ENCODE measurements at regions not wholly inside any gene's neighbourhood (a gene's known extent, or its start where the extent isn't known, plus 50 kb on each side); places are given as distances from the start of the nearest gene placed in this dataset.

GRCh38 chr2:234411793-234412192 lies 85.1 kb downstream of the ARL4C start:
- peaks cover 20% of the 10 kb centered on the region for H3K4me1 ChIP-seq (ENCODE audit: insufficient read depth, low read length, severe bottlenecking)
- H3K4me3 ChIP-seq (ENCODE audit: low read depth, low read length, poor library complexity, severe bottlenecking): no peak overlapping the region
- H3K79me2 ChIP-seq (ENCODE audit: insufficient read depth, low read length): no peaks in the 10 kb centered on the region
- no peak overlapping the region; the same call in 1 of the 2 replicates for H3K4me2 ChIP-seq (ENCODE audit: low read length)
- H3K9me3 ChIP-seq (ENCODE audit: low read length): no peaks in the 10 kb centered on the region
- H3K9me2 ChIP-seq (ENCODE audit: low read depth, low read length): no peaks in the 10 kb centered on the region
- TF ChIP-seq EZH2 (IDR thresholded peaks at IDR 0.05; ENCODE audit: borderline replicate concordance, low read length) (no peak), CTCF (IDR thresholded peaks at IDR 0.05; ENCODE audit: low read length) (no peak)
- no peak overlapping the region for H2AFZ ChIP-seq (ENCODE audit: low read length)
- no peaks in the 10 kb centered on the region for H4K20me1 ChIP-seq (ENCODE audit: insufficient read depth, low read length)
- no peaks in the 10 kb centered on the region for H3K36me3 ChIP-seq (ENCODE audit: insufficient read depth, low read length)
- no peaks in the 10 kb centered on the region for H3F3A ChIP-seq (ENCODE audit: insufficient read depth, low read length)
- H3K9ac ChIP-seq (ENCODE audit: low read length): no peak overlapping the region
- H3K27me3 ChIP-seq (ENCODE audit: insufficient read depth, low read length): no peaks in the 10 kb centered on the region
- H3K27ac ChIP-seq (ENCODE audit: low read depth, low read length, poor library complexity, severe bottlenecking): no peak overlapping the region

DNA sequence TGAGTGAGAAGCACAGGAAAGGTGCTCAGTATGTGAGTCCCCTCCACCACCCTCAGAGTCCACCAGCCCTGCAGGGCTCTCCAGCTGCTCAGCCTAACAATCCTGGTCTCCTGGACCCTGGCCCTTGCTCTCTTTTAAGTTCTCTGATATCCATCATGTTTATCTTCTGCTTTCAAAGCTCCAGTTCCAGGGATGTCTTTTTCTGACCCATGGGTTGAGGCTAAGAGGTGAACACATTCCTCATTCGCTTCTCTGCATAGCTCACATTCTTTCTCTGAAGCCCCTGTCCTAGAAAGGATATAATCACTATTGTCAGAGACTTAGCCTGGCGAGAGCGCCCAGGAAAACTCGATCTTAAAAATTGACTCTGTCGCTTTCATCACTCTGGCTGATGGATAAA lies 86.4 kb downstream of the ARL4C start:
- no peaks in the 10 kb centered on the region for H3K79me2 ChIP-seq (ENCODE audit: insufficient read depth, low read length)
- no peak for TF ChIP-seq EZH2 (IDR thresholded peaks at IDR 0.05; ENCODE audit: borderline replicate concordance, low read length)
- no peak for TF ChIP-seq CTCF (IDR thresholded peaks at IDR 0.05; ENCODE audit: low read length)
- no peak overlapping the region for H3K4me2 ChIP-seq (ENCODE audit: low read length)
- H3K36me3 ChIP-seq (ENCODE audit: insufficient read depth, low read length): no peaks in the 10 kb centered on the region
- no peaks in the 10 kb centered on the region for H3K27me3 ChIP-seq (ENCODE audit: insufficient read depth, low read length)
- H3K9me2 ChIP-seq (ENCODE audit: low read depth, low read length): no peaks in the 10 kb centered on the region
- H3K27ac ChIP-seq (ENCODE audit: low read depth, low read length, poor library complexity, severe bottlenecking): no peak overlapping the region
- no peaks in the 10 kb centered on the region for H4K20me1 ChIP-seq (ENCODE audit: insufficient read depth, low read length)
- peaks cover 20% of the 10 kb centered on the region for H3K4me1 ChIP-seq (ENCODE audit: insufficient read depth, low read length, severe bottlenecking)
- H3K9ac ChIP-seq (ENCODE audit: low read length): no peak overlapping the region
- no peak overlapping the region for H3K4me3 ChIP-seq (ENCODE audit: low read depth, low read length, poor library complexity, severe bottlenecking)
- no peak overlapping the region for H2AFZ ChIP-seq (ENCODE audit: low read length)
- no peaks in the 10 kb centered on the region for H3F3A ChIP-seq (ENCODE audit: insufficient read depth, low read length)
- H3K9me3 ChIP-seq (ENCODE audit: low read length): no peaks in the 10 kb centered on the region

DNA sequence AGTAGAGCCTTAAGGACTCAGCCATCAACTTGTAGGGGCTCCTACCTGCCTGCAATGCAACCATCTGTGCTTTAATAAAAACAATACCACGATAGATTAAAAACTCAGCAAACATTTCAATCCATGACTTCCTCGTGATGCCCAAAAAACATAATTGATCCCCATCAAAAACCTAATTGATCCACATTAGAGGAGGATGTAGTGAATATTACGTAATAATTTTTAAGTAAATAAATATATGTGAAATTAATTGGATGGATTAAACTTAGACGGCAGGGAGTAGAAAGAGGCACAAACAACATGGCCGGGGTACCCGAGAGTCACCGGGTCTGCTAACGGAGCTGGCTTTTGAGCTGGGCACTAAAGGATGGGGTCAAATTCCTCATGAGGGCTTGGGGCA lies 87.3 kb downstream of the ARL4C start:
- Histone ChIP-seq H3K36me3 (ENCODE audit: insufficient read depth, low read length) (no peaks in the 10 kb centered on the region), H3K79me2 (ENCODE audit: insufficient read depth, low read length) (no peaks in the 10 kb centered on the region), H4K20me1 (ENCODE audit: insufficient read depth, low read length) (no peaks in the 10 kb centered on the region), H3K9me3 (ENCODE audit: low read length) (no peaks in the 10 kb centered on the region), H3K4me2 (ENCODE audit: low read length) (no peak overlapping the region), H3K4me1 (ENCODE audit: insufficient read depth, low read length, severe bottlenecking) (peaks cover 12% of the 10 kb centered on the region), H3F3A (ENCODE audit: insufficient read depth, low read length) (no peaks in the 10 kb centered on the region), H3K27me3 (ENCODE audit: insufficient read depth, low read length) (no peaks in the 10 kb centered on the region), H3K9me2 (ENCODE audit: low read depth, low read length) (no peaks in the 10 kb centered on the region), H3K27ac (ENCODE audit: low read depth, low read length, poor library complexity, severe bottlenecking) (no peak overlapping the region), H3K9ac (ENCODE audit: low read length) (no peak overlapping the region), H3K4me3 (ENCODE audit: low read depth, low read length, poor library complexity, severe bottlenecking) (no peak overlapping the region), H2AFZ (ENCODE audit: low read length) (no peak overlapping the region)
- TF ChIP-seq CTCF (IDR thresholded peaks at IDR 0.05; ENCODE audit: low read length) (no peak), EZH2 (IDR thresholded peaks at IDR 0.05; ENCODE audit: borderline replicate concordance, low read length) (no peak)
